NCI-H526 treated with DMSO at 0.1 percent for 48 hours (cell line): ENCODE measurements at regions not wholly inside any gene's neighbourhood (a gene's known extent, or its start where the extent isn't known, plus 50 kb on each side); places are given as distances from the start of the nearest gene placed in this dataset.
"Not testable (repeated sequence)": the region's sequence is repeated elsewhere in the genome, so short reads cannot be mapped to it uniquely, and the experiment has no call there.

Experiments used
- DNase-seq: peaks from one replicate; lab custom pipeline; 2025; lab: John Stamatoyannopoulos, UW

DNA sequence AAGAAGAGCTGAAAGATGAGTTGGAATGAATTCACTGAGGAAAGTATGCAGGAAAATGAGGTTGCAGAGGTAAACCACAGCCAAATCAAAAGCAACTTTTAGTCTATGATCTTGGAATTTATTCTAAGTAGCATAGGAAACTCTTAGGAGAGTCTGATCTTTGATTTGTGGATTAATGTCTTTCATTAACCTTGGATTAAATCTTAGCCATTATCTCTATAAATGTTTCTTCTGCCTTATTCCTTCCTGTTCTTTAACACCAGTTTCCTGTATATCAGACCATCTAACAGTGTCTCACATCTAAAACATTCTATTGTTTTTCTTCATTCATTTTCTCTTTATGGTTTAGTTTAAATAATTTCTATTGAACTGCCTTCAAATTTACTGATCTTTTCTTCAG lies 187.2 kb upstream of the ANKRD55 start:
- DNase-seq = no peak

DNA sequence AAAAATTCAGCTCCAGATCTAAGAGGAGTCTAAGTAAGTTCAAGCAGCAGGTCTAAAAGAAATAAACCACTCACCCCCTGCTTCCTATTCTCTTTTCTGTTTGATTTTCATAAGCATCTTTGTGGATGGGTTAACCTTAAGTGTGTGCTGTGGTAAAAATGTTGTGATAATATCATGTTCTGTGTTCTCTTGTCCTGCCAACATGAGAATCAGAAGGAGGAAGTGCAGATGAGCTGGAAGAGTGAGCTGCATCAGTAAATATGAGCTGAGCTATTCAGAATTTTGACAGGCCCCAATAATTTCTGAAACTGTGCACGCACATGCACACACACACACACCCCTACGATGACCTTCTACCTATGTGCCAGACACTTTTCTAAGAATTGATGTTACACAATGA lies 186.5 kb upstream of the ANKRD55 start:
- no peak for DNase-seq

- DNase-seq = no peak
Observed at GRCh38 chr5:56415356-56415765, 182.2 kb upstream of the ANKRD55 start.

DNA sequence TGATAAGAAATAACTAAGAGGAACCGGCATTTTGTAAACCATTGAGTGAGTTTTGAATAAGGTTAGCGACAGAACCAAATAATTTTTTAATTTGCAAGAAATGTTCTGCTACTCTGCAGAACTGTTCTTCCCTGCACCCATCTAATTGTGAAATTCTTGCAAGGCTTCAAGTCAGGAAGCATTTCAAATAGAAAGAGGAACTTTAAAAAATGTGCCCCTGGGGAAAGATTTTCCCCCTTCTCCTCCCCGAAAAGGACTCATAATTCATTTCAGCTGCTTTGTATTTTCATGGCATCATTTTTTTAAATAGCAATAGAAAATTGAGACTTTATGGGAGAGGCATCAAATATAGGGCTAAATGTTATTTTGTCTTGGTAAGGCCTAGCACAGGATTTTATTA lies 180.9 kb upstream of the ANKRD55 start:
- DNase-seq = no peak

GRCh38 chr5:56413546-56413945 lies 180.4 kb upstream of the ANKRD55 start:
- DNase-seq = no peak

DNA sequence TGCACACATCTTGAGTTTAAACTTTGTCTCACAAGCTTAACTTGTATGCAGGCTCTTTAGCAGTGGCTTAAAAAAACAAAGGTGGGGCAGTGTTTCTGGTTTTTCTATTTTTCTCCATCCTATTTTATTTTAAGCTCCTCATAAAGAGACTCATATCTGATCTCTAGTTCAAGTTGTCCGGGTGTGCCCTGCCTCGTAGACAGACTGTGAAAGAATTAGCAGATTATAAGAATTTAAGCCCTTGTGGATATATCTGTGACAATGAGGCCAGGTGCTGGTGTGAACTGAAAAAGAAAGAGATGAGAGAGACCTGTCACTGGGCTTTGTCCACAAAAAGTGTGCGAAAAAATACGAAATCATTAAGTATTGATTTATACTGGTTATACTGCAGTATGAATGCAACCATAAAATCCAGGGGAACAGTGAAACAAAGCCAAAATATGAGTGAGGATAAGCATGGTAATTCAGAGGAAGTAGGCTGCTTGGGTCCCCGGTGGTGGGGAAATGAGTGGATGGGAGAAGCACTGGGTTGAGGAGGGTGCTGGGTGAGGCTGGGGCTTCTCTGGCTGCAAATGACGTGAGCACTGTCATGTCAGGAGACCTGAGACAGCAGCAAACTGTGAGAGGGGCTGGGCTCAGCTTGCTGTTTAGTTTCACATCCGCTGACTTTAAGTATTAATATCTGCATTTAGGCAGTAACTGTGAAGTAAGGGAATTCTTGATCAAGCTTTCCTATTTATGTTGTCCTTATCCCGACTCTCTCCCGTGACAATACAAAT lies 179.7 kb upstream of the ANKRD55 start:
- no peak for DNase-seq

DNA sequence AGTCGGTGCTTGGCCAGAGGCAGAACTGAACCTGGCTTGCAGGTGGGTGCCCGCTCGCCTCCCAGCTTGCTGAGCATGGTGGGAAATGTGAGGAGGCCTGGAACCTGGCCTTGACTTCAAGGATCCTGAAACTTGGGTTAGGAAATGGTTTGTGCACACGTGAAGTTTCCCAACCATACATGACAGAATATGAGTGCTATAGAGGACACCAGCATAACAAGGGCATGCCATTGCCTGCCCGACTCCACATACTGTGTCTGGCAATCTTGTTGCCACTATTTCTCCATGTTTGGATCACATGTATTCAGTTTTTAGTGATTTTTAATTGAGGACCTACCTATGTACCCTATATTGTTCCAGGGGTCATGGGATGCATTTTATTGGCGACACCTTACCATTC lies 177.6 kb upstream of the ANKRD55 start:
- no peak for DNase-seq

GRCh38 chr5:56409331-56410190 lies 176.4 kb upstream of the ANKRD55 start:
- no peak for DNase-seq

DNA sequence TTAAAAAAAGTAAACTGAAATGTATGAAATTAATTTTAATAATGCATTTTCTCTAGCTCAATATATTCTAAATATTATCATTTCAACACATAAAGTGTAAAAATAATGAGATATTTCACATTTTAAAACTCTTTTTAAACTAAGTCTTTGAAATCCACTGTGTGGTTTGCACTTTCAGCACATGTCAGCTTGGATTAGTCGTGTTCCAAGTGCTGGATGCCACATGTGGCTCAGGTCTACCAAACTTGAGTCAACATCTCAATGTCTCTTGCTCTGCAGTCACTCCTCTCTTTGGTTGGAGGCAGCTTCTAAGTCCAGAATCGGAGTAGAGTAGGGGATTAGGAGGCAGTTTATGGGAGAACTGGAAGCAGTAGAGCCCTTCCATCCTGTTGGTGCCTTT lies 173.7 kb upstream of the ANKRD55 start:
- DNase-seq = no peak

DNA sequence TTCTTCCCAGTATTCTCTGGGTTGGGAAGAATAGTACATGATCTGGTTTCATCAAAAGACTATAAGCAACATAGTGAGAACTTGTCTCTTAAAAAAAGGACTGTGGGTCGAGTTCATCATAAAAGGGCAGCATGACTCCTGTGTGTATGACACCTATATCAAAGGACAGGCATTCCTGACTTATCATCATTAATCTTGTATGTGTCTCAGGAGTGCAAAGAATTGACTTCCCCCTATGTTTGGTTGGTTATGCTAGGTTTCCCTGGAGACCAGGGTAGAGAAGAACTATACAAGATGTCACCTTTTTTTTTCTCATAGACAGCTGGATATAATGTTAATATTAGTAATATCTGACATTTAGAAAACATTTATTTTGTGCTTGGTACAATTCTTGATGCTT lies 173.1 kb upstream of the ANKRD55 start:
- no peak for DNase-seq

DNA sequence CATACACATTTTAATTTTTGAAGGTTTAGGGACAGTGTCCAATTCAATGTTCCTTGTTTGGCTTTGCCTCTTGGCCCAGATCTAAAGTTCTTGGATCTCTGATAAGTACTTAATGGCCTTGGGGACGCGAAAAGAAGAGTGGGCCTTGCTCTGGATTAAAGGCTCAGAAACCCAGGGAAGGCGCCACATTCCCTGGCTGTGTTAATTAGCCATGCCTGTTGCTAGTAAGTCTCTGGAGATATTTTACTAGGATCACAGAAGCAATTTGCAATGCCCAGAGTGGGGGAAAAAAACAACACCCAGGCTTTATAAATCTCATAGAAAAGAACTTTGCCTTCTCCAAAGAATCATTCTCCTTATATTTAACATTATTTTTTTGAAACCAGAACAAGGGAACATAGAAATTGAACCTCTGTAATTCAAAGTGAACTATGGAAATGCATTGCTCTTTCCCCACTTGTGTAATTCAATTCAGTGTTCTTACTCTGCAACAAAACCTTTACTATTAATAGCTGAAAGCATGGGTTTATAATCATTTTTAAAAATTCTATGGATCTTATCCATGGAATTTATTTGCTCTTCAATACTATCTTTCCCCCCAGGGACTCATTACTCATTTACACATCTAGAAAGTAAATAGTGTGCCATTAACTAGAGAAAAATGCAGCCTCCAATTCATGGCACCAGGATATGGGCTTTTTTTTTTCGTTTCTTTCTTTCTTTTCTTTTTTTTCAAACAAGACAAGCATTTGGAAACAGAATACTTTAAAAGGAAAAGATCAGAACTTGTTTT lies 172.2 kb upstream of the ANKRD55 start:
- no peak for DNase-seq

GRCh38 chr5:56402266-56403220 lies 169.4 kb upstream of the ANKRD55 start:
- DNase-seq = no peak

DNA sequence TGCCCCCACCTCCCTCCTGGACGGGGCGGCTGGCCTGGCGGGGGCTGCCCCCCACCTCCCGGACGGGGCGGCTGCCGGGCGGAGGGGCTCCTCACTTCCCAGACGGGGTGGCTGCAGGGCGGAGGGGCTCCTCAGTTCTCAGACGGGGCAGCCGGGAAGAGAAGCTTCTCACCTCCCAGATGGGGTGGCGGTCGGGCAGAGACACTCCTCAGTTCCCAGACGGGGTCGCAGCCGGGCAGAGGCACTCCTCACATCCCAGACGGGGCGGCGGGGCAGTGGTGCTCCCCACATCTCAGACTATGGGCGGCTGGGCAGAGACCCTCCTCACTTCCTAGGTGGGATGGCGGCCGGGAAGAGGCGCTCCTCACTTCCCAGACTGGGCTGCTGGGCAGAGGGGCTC lies 164.7 kb upstream of the ANKRD55 start:
- DNase-seq = not testable (repeated sequence)

DNA sequence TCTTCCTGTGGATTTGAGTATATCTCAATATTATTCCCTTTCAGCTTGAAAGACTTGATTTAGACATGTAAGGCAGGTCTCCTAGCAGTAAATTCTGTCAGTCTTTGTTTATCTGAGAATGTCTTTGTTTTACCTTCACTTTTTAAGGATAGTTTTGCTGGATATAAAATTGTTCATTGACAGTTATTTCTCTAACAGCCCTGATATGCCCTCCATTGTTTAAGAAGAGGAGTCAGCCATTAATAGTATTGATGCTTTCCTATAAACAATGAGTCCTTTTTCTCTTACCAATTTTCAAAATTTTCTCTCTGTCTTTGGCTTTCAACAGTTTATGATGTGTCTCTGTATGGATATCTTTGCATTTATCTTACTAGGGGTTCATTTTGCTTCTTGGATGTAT lies 163.5 kb upstream of the ANKRD55 start:
- DNase-seq = no peak

DNA sequence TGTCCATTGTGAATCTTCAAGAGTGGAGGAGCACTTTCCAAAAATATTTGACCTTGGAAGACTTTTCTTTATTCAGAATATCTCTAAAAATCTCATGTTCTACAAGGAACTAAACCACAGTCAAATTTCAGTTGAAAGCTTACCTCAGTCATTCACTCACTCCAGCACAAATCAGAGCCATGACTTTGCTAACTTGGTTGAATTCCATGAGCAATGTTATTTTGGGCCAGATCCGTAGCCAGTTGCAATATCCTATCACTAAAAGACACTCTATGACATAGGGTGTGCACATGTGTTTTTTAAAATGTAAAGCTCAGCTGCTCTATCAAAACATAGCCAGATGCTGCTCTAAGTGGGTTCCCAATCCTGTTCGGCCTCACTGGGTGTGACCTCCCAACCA lies 156.1 kb upstream of the ANKRD55 start:
- DNase-seq = no peak

DNA sequence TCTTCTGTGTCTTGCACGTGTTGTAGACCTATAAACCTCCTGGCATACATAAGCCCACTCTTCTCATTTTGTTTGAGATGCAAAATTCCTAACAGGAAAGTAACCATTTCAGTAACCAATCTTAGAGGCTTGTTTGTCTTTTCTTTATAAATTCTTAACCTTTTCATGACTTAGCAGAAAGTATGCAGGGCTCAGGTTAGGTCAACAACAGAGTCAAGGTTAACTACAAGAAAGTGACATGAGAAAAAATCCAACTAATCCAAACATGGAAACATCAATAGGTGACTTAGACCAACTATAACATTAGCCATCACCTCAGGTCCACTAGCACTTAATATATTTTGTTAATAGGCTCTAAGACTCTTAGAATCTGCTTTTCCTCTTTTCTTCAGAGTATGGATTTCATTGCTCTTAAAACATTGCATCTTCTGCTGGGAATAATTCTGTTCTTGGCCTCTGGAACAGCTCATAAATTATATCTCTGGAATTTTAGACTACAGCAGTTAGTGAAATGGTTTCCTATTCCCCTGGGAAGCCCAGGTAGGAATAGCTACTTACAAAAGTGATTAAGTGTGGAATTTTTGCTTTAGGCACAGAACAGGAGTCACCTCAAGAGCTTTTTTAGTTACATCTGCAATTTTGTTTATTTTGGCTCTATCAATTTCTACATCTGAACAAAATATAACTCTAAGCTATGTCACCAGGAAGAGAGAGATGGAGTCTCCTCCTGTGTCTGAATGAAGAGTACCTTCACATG lies 155.3 kb upstream of the ANKRD55 start:
- DNase-seq = no peak

DNA sequence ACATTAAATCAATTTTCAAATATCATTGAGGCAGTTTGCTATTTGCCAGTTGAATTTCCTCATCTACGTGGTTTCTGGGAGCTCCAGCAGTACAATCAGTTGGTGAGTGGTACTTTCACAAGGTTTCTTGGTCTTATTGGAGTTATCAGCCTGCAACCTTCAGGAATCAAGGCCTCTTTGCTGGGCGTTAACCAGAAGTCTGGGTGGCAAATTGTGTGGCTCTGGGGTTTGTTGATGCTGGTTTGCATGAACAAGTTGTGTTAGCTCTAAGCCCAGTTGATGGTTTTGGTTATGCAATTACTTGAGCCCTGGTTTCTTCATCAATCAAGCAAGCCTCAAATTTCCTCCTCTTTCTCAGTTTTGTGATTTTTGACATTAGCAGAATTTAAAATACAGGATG lies 152.9 kb upstream of the ANKRD55 start:
- DNase-seq = no peak

DNA sequence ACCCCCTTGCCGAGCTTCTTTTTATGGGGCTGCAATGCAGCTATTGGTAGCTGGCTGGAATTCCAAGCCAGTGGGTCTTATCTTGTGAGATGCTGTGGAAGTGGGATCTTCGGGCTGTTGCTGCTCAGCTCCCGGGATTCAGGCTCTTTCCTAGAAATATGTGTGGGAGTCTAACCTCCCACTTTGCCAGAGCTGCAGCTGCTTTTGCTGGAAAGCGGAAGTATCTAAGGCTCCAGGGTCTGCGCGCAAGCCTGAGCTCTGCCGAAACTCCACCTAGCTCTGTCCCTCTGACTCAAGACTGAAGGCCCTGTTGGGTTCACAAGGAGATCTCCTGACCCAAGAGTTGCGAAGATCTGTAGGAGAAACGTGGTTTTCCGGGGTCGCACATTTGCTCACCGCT lies 151.1 kb upstream of the ANKRD55 start:
- no peak for DNase-seq

DNA sequence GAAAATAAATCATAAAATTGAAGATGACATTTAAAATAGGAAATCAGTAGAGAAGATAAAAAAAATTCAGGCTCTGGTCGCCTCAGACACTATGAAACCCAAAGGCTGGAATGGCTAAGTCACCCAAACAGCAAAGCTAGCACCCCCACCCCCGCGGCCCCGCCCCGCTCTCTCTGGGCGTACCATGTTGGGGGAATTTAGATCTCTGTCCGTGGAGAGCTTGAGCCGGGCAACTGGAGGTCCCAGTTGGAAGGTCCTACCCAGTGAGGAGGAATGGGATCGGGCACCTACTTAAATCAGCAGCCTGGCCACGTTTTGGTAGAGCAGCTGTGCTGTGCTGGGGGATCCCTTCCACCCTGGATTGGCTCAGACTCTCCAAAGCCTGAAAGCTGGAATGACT lies 150.6 kb upstream of the ANKRD55 start:
- DNase-seq = no peak

- no peak for DNase-seq
Observed at GRCh38 chr5:56382896-56383295, 149.8 kb upstream of the ANKRD55 start.

GRCh38 chr5:56377573-56377972 lies 144.4 kb upstream of the ANKRD55 start:
- no peak for DNase-seq
